Kasumi-1 (cell line): ENCODE measurements at regions not wholly inside any gene's neighbourhood (a gene's known extent, or its start where the extent isn't known, plus 50 kb on each side); places are given as distances from the start of the nearest gene placed in this dataset.

Experiments used
- DNase-seq, 2 experiments: peaks; one replicate each; lab custom pipeline; 2025; lab: John Stamatoyannopoulos, UW

GRCh38 chr14:73800970-73801515 is 50.6 kb upstream of the PTGR2 start:
- DNase-seq, result no peak

- no peak for DNase-seq
Observed at GRCh38 chr14:73797543-73798265, 53.9 kb upstream of the PTGR2 start.

- DNase-seq, result no peak
Observed at GRCh38 chr14:73796893-73797542, 54.6 kb upstream of the PTGR2 start.

GRCh38 chr14:73796415-73796814 is 55.2 kb upstream of the PTGR2 start:
- no peak for DNase-seq

GRCh38 chr14:73795974-73796373 is 55.7 kb upstream of the PTGR2 start:
- DNase-seq, result no peak

GRCh38 chr14:73795466-73795865 is 56.2 kb upstream of the PTGR2 start:
- DNase-seq, result no peak

- DNase-seq, result no peak
Observed at GRCh38 chr14:73794146-73794545, 57.5 kb upstream of the PTGR2 start.

GRCh38 chr14:73792481-73792880 is 59.1 kb upstream of the PTGR2 start:
- no peak for DNase-seq

- DNase-seq, result no peak
Observed at GRCh38 chr14:73789989-73790581, 61.5 kb upstream of the PTGR2 start.

GRCh38 chr14:73788701-73789551 is 62.7 kb upstream of the PTGR2 start:
- DNase-seq, result no peak

GRCh38 chr14:73788317-73788598 is 63.4 kb upstream of the PTGR2 start:
- DNase-seq, result no peak

GRCh38 chr14:73787486-73788316 is 63.9 kb upstream of the PTGR2 start:
- peak in 1 of 2 experiments; percentile 46 for DNase-seq

- no peak for DNase-seq
Observed at GRCh38 chr14:73786636-73787485, 64.8 kb upstream of the PTGR2 start.

- peak; percentile 74 for DNase-seq
Observed at GRCh38 chr14:73785834-73786635, 65.6 kb upstream of the PTGR2 start.

- peak in 1 of 2 experiments; percentile 41 for DNase-seq
Observed at GRCh38 chr14:73785336-73785833, 66.2 kb upstream of the PTGR2 start.

GRCh38 chr14:73784988-73785313 is 66.7 kb upstream of the PTGR2 start:
- DNase-seq, result no peak

- DNase-seq, result peak in 1 of 2 experiments; percentile 50
Observed at GRCh38 chr14:73784181-73784987, 67.2 kb upstream of the PTGR2 start.

GRCh38 chr14:73783107-73783727 is 68.4 kb upstream of the PTGR2 start:
- DNase-seq, result no peak
